GM19351 (cell line): ENCODE measurements at regions not wholly inside any gene's neighbourhood (a gene's known extent, or its start where the extent isn't known, plus 50 kb on each side); places are given as distances from the start of the nearest gene placed in this dataset.
"Not testable (repeated sequence)": the region's sequence is repeated elsewhere in the genome, so short reads cannot be mapped to it uniquely, and the experiment has no call there.

ENCODE experiments used
- ATAC-seq: cut with Tn5 transposase; IDR thresholded peaks from one replicate; pipeline ENCODE4 v1.9.1; 2021; ENCODE audit warnings: mild to moderate bottlenecking, moderate library complexity; ENCODE audit not compliant: unreplicated experiment

- not testable (repeated sequence) for ATAC-seq
Observed at GRCh38 chr19:23984911-23985310, 70.2 kb downstream of the ZNF726 start.

- no peak for ATAC-seq
Observed at GRCh38 chr19:23986623-23987022, 71.9 kb downstream of the ZNF726 start.

- ATAC-seq = no peak
Observed at GRCh38 chr19:23991170-23991569, 76.5 kb downstream of the ZNF726 start.

- no peak for ATAC-seq
Observed at GRCh38 chr19:23992348-23992747, 77.7 kb downstream of the ZNF726 start.

GRCh38 chr19:23993440-23993839 is 78.8 kb downstream of the ZNF726 start:
- ATAC-seq = no peak

GRCh38 chr19:23996549-23996948 is 81.9 kb downstream of the ZNF726 start:
- ATAC-seq = no peak

- ATAC-seq = no peak
Observed at GRCh38 chr19:23998568-23998967, 83.9 kb downstream of the ZNF726 start.

GRCh38 chr19:23999821-24000610 is 85.3 kb downstream of the ZNF726 start:
- ATAC-seq = no peak

- ATAC-seq = no peak
Observed at GRCh38 chr19:24000656-24001055, 86.0 kb downstream of the ZNF726 start.

GRCh38 chr19:24002256-24002945 is 84.6 kb upstream of the ZNF254 start:
- no peak for ATAC-seq

GRCh38 chr19:24003537-24003936 is 83.5 kb upstream of the ZNF254 start:
- no peak for ATAC-seq

- ATAC-seq = no peak
Observed at GRCh38 chr19:24004166-24004565, 82.8 kb upstream of the ZNF254 start.

GRCh38 chr19:24029941-24030636 is 56.9 kb upstream of the ZNF254 start:
- no peak for ATAC-seq

GRCh38 chr19:24032651-24033050 is 54.3 kb upstream of the ZNF254 start:
- no peak for ATAC-seq

GRCh38 chr19:24033301-24033962 is 53.6 kb upstream of the ZNF254 start:
- peak; percentile 95 for ATAC-seq

- ATAC-seq = peak; percentile 35
Observed at GRCh38 chr19:24033963-24034342, 53.0 kb upstream of the ZNF254 start.

- ATAC-seq = not testable (repeated sequence)
Observed at GRCh38 chr19:24035261-24035880, 51.6 kb upstream of the ZNF254 start.
